Esophagus squamous epithelium (tissue), 4 donors: ENCODE measurements at regions not wholly inside any gene's neighbourhood (a gene's known extent, or its start where the extent isn't known, plus 50 kb on each side); places are given as distances from the start of the nearest gene placed in this dataset.

Experiments used
- CTCF ChIP-seq, 6 experiments: fragments of 450-650 bp in 4 of 6; fragments of 200-600 bp in 2 of 6; sonication (generic) in 2 of 6; IDR thresholded peaks; one replicate each; pipeline ENCODE4 v1.5.1; 2016 to 2019; ENCODE audit warnings: antibody characterized with exemption in 6 of 6, mild to moderate bottlenecking in 4 of 6, moderate library complexity in 4 of 6
- POLR2A ChIP-seq, 4 donors: fragments of 450-650 bp; IDR thresholded peaks; one replicate each; pipeline ENCODE4 v1.6.1; 2017; ENCODE audit warnings: antibody characterized with exemption in 4 of 4, mild to moderate bottlenecking in 4 of 4, moderate library complexity in 3 of 4

GRCh38 chr2:195094330-195094729, 562.7 kb upstream of the SLC39A10 start:
- TF ChIP-seq CTCF (IDR thresholded peaks at IDR 0.05) (no peak), POLR2A (IDR thresholded peaks at IDR 0.05) (no peak)
